H9 (cell line): ENCODE measurements at regions not wholly inside any gene's neighbourhood (a gene's known extent, or its start where the extent isn't known, plus 50 kb on each side); places are given as distances from the start of the nearest gene placed in this dataset.
A peak's percentile ranks its signal among the peaks of the same experiment; 100 is the strongest.

Experiments
- DNase-seq: peaks from one replicate; pipeline ENCODE4 v3.0.0-alpha.2; 2017
- H2AFZ ChIP-seq: one replicate; pipeline ENCODE4 v1.6.1; 2013; ENCODE audit warnings: mild to moderate bottlenecking, low read length, control low read depth, moderate library complexity
- H2AK5ac ChIP-seq: 2 replicates; pipeline ENCODE4 v1.6.1; 2013; ENCODE audit warnings: low read length, control low read depth, mixed read lengths; ENCODE audit not compliant: insufficient read length
- H2BK120ac ChIP-seq: one replicate; pipeline ENCODE4 v1.6.1; 2013; ENCODE audit warnings: low read depth, mild to moderate bottlenecking, low read length, control low read depth, inconsistent platforms; ENCODE audit not compliant: poor library complexity, severe bottlenecking
- H2BK12ac ChIP-seq: 2 replicates; pipeline ENCODE4 v1.6.1; 2013; ENCODE audit warnings: low read length, control low read depth, mixed read lengths, low read depth; ENCODE audit not compliant: insufficient read length
- H2BK15ac ChIP-seq: 2 replicates; pipeline ENCODE4 v1.6.1; 2013; ENCODE audit warnings: low read depth, low read length, control low read depth
- H2BK20ac ChIP-seq: one replicate; pipeline ENCODE4 v1.6.1; 2013; ENCODE audit warnings: low read depth, mild to moderate bottlenecking, low read length, control low read depth, inconsistent platforms; ENCODE audit not compliant: poor library complexity, severe bottlenecking
- H2BK5ac ChIP-seq: 2 replicates; pipeline ENCODE4 v1.6.1; 2013; ENCODE audit warnings: low read length, control low read depth, mixed read lengths; ENCODE audit not compliant: insufficient read length
- H3K14ac ChIP-seq: 2 replicates; pipeline ENCODE4 v1.6.1; 2013; ENCODE audit warnings: low read length, control low read depth; ENCODE audit not compliant: insufficient read depth
- H3K18ac ChIP-seq: 2 replicates; pipeline ENCODE4 v1.6.1; 2013; ENCODE audit warnings: low read depth, mild to moderate bottlenecking, mixed read lengths, low read length, control low read depth; ENCODE audit not compliant: insufficient read length
- H3K23ac ChIP-seq: 2 replicates; pipeline ENCODE4 v1.6.1; 2013; ENCODE audit warnings: low read length, control low read depth, mixed read lengths, low read depth; ENCODE audit not compliant: insufficient read length
- H3K23me2 ChIP-seq: 2 replicates; pipeline ENCODE4 v1.6.1; 2013; ENCODE audit warnings: low read depth, mild to moderate bottlenecking, mixed read lengths, low read length, control low read depth; ENCODE audit not compliant: insufficient read length, poor library complexity, severe bottlenecking
- H3K27ac ChIP-seq: 2 replicates; pipeline ENCODE4 v1.5.1; 2013; ENCODE audit warnings: low read length, control low read depth, mixed read lengths, low read depth; ENCODE audit not compliant: insufficient read length
- H3K27me3 ChIP-seq: 2 replicates; pipeline ENCODE4 v1.6.1; 2013; ENCODE audit warnings: low read length, control low read depth, inconsistent platforms; ENCODE audit not compliant: insufficient read depth
- H3K4ac ChIP-seq: 2 replicates; pipeline ENCODE4 v1.6.1; 2013; ENCODE audit warnings: low read depth, mild to moderate bottlenecking, control low read depth, inconsistent platforms, low read length, moderate library complexity
- H3K4me1 ChIP-seq: 2 replicates; pipeline ENCODE4 v1.6.1; 2013; ENCODE audit warnings: low read length, control low read depth, inconsistent platforms; ENCODE audit not compliant: insufficient read depth
- H3K4me2 ChIP-seq: 2 replicates; pipeline ENCODE4 v1.6.1; 2013; ENCODE audit warnings: low read length, control low read depth, mixed read lengths; ENCODE audit not compliant: insufficient read length, insufficient read depth
- H3K56ac ChIP-seq: 2 replicates; pipeline ENCODE4 v1.6.1; 2013; ENCODE audit warnings: low read depth, mild to moderate bottlenecking, mixed read lengths, low read length, control low read depth; ENCODE audit not compliant: insufficient read length
- H3K79me1 ChIP-seq: 2 replicates; pipeline ENCODE4 v1.6.1; 2013; ENCODE audit warnings: low read depth, mild to moderate bottlenecking, moderate library complexity, low read length, control low read depth, inconsistent platforms; ENCODE audit not compliant: insufficient read depth, poor library complexity, severe bottlenecking
- H3K79me2 ChIP-seq: 2 replicates; pipeline ENCODE4 v1.6.1; 2013; ENCODE audit warnings: low read length, control low read depth, inconsistent platforms; ENCODE audit not compliant: insufficient read depth
- H3K9ac ChIP-seq: 2 replicates; pipeline ENCODE4 v1.6.1; 2013; ENCODE audit warnings: low read length, control low read depth, mixed read lengths; ENCODE audit not compliant: insufficient read length; ENCODE audit errors: extremely low read depth
- H3K9me3 ChIP-seq: one replicate; pipeline ENCODE4 v1.6.1; 2013; ENCODE audit warnings: low read depth, low read length, inconsistent platforms; ENCODE audit not compliant: control insufficient read depth
- H3T11ph ChIP-seq: one replicate; pipeline ENCODE4 v1.6.1; 2013; ENCODE audit warnings: mild to moderate bottlenecking, low read length, control low read depth, inconsistent platforms
- H4K20me1 ChIP-seq: one replicate; pipeline ENCODE4 v1.6.1; 2013; ENCODE audit not compliant: control insufficient read depth, insufficient read length, insufficient read depth
- H4K5ac ChIP-seq: 2 replicates; pipeline ENCODE4 v1.6.1; 2013; ENCODE audit warnings: low read depth, mild to moderate bottlenecking, mixed read lengths, low read length, control low read depth; ENCODE audit not compliant: insufficient read length
- H4K8ac ChIP-seq: replicated peaks from 2 replicates; pipeline ENCODE4 v1.6.1; 2013; ENCODE audit warnings: low read length, control low read depth, mixed read lengths, low read depth; ENCODE audit not compliant: insufficient read length
- H4K91ac ChIP-seq: 2 replicates; pipeline ENCODE4 v1.6.1; 2013; ENCODE audit warnings: low read depth, mild to moderate bottlenecking, moderate library complexity, mixed read lengths, low read length, control low read depth; ENCODE audit not compliant: insufficient read length
- H3K27ac Mint-ChIP-seq, 3 experiments: 2 replicates in 2 of 3; 3 replicates in 1 of 3; pipeline ENCODE4 v1.8.0; 2020 to 2021; ENCODE audit warnings: mixed read lengths in 3 of 3, mild to moderate bottlenecking in 1 of 3, moderate library complexity in 1 of 3
- H3K27me3 Mint-ChIP-seq: 2 replicates; pipeline ENCODE4 v1.8.0; 2021; ENCODE audit warnings: low read depth, mild to moderate bottlenecking, moderate library complexity, mixed read lengths
- H3K36me3 Mint-ChIP-seq, 3 experiments: 2 replicates in 2 of 3; 3 replicates in 1 of 3; pipeline ENCODE4 v1.8.0; 2020 to 2021; ENCODE audit warnings: low read depth in 3 of 3, mixed read lengths in 3 of 3; ENCODE audit not compliant: insufficient read depth in 1 of 3
- H3K4me1 Mint-ChIP-seq, 2 experiments: 2 replicates each; pipeline ENCODE4 v1.8.0; 2020; ENCODE audit warnings: mixed read lengths in 2 of 2
- H3K4me3 Mint-ChIP-seq, 2 experiments: 2 replicates in 1 of 2; 3 replicates in 1 of 2; pipeline ENCODE4 v1.8.0; 2020 to 2021; ENCODE audit warnings: mild to moderate bottlenecking in 2 of 2, mixed read lengths in 2 of 2, moderate library complexity in 1 of 2
- H3K9me3 Mint-ChIP-seq, 2 experiments: 2 replicates in 1 of 2; 3 replicates in 1 of 2; pipeline ENCODE4 v1.8.0; 2020; ENCODE audit warnings: mild to moderate bottlenecking in 2 of 2, mixed read lengths in 2 of 2, moderate library complexity in 1 of 2
- WGBS: extraction: QIAGEN DNeasy Blood & Tissue Kit; methylation state at CpG from one replicate; pipeline ENCODE4 v1.1.7; 2013; ENCODE audit warnings: missing lambda C conversion rate, low lambda C conversion rate, mixed read lengths; ENCODE audit not compliant: insufficient read length; ENCODE audit errors: extremely low coverage; 5-methylcytosine and 5-hydroxymethylcytosine counted together
- TF ChIP-seq, protein P1 (sequence below): fragments of 200-600 bp; sonication (generic); conservative IDR thresholded peaks from 3 replicates; pipeline ENCODE4 v1.8.0; 2021; ENCODE audit warnings: antibody characterized with exemption, mild to moderate bottlenecking

DNA sequence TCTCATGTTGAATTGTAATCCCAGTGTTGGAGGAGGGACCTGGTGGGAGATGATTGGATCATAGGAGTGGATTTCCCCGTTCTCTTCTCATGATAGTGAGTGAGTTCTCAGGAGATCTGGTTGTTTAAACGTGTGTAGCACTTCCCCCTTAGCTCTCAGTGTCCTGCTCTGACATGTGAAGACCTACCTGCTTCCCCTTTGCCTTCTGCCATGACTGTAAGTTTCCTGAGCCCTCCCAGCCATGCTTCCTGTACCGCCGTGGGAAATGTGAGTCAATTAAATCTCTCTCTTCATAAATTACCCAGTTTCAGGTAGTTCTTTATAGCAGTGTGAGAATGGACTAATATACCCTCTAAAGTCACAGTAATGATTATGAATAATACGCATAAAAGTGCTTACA is 248.4 kb upstream of the LRRC7 start:
- H2AFZ ChIP-seq = no peak overlapping the region
- no peak overlapping the region for H3K9ac ChIP-seq
- no peaks in the 10 kb centered on the region for H3K27me3 ChIP-seq
- no CpG with 5 or more reads among the region's 5 CpGs for WGBS
- H2BK12ac ChIP-seq = no peak overlapping the region
- no peak overlapping the region for H3T11ph ChIP-seq
- DNase-seq = no peak
- no peaks in the 10 kb centered on the region for H4K20me1 ChIP-seq
- no peak overlapping the region for H3K56ac ChIP-seq
- H3K79me1 ChIP-seq = no peaks in the 10 kb centered on the region
- H3K4me2 ChIP-seq = no peak overlapping the region
- no peaks in the 10 kb centered on the region for H3K79me2 ChIP-seq
- no peak overlapping the region for H2BK120ac ChIP-seq
- H3K27ac ChIP-seq = no peak overlapping the region
- H3K9me3 ChIP-seq = no peaks in the 10 kb centered on the region
- H3K18ac ChIP-seq = no peak overlapping the region
- TF ChIP-seq, protein P1, sequence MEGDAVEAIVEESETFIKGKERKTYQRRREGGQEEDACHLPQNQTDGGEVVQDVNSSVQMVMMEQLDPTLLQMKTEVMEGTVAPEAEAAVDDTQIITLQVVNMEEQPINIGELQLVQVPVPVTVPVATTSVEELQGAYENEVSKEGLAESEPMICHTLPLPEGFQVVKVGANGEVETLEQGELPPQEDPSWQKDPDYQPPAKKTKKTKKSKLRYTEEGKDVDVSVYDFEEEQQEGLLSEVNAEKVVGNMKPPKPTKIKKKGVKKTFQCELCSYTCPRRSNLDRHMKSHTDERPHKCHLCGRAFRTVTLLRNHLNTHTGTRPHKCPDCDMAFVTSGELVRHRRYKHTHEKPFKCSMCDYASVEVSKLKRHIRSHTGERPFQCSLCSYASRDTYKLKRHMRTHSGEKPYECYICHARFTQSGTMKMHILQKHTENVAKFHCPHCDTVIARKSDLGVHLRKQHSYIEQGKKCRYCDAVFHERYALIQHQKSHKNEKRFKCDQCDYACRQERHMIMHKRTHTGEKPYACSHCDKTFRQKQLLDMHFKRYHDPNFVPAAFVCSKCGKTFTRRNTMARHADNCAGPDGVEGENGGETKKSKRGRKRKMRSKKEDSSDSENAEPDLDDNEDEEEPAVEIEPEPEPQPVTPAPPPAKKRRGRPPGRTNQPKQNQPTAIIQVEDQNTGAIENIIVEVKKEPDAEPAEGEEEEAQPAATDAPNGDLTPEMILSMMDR = no peak
- H2BK5ac ChIP-seq = no peak overlapping the region
- Mint-ChIP-seq H3K4me1 (peaks cover 10 to 16% of the 10 kb centered on the region in 2 experiments), H3K27me3 (no peaks in the 10 kb centered on the region), H3K27ac (peak overlapping the region in 2 of 3 experiments; percentile 49 to 51; a peak in 1 of 7 replicates), H3K36me3 (no peaks in the 10 kb centered on the region), H3K4me3 (no peak overlapping the region), H3K9me3 (no peaks in the 10 kb centered on the region)
- no peak overlapping the region for H4K8ac ChIP-seq
- H4K5ac ChIP-seq = no peak overlapping the region
- H3K23ac ChIP-seq = no peak overlapping the region
- H2BK15ac ChIP-seq = no peak overlapping the region
- H4K91ac ChIP-seq = no peak overlapping the region
- no peak overlapping the region for H3K4ac ChIP-seq
- no peaks in the 10 kb centered on the region for H3K23me2 ChIP-seq
- no peaks in the 10 kb centered on the region for H3K4me1 ChIP-seq
- no peak overlapping the region for H3K14ac ChIP-seq
- no peak overlapping the region for H2BK20ac ChIP-seq
- no peak overlapping the region for H2AK5ac ChIP-seq
